ENCODE measurements at regions not wholly inside any gene's neighbourhood (a gene's known extent, or its start where the extent isn't known, plus 50 kb on each side); places are given as distances from the start of the nearest gene placed in this dataset.
A peak's percentile ranks its signal among the peaks of the same experiment; 100 is the strongest.

DNA sequence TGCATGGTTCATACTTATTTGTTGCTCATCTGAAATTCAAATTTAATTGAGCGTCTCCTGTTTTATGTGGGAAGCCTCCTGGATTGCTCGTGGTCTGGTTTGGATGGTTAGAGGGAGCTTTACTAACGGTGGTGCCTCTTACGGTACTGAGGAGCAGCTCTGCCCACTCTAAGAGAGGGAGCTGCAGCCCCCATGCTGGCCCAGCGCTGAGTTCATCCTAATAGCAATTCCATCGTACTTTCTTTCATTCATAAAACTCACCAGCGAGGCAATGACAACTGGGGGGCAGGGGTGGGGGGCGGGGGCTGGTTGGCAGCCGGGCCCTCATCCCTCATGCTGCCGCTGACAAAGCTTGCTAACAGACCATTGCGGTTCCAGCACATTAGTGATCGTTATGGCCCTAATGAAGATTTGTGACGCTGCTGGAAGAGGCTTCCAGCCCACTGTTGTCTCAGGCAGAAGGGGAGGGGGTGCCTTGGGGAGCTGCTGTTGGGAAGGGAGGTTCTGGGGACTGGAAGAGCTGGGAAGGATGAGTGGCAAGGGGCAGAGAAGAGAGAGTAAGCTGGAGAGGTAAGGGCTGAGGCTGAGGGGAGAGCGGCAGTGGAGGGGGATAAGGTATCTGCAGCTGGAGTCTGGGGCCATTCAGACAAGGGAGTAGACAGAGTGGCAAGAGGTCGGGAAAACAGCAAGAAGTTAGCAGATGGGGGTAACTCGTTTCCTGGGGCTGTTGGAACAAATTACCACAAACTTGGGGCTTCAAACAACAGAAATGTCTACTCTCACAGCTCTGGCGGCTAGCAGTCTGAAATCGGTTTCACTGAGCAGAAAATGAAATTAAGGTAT lies 238.1 kb downstream of the LPIN1 start:
- no peak for ATAC-seq (replicated peaks)
- H3K36me3 Mint-ChIP-seq (ENCODE audit: low read depth) = no peaks in the 10 kb centered on the region
- H3K27ac Mint-ChIP-seq = no peak overlapping the region
- no peaks in the 10 kb centered on the region for H3K4me1 Mint-ChIP-seq
- H3K9me3 Mint-ChIP-seq = no peaks in the 10 kb centered on the region
- H3K27me3 Mint-ChIP-seq = peaks cover 4% of the 10 kb centered on the region
- H3K4me3 Mint-ChIP-seq = no peak overlapping the region

GRCh38 chr2:11985817-11986566 lies 239.6 kb downstream of the LPIN1 start:
- ATAC-seq (replicated peaks) = no peak
- no peaks in the 10 kb centered on the region for H3K4me1 Mint-ChIP-seq
- no peaks in the 10 kb centered on the region for H3K36me3 Mint-ChIP-seq (ENCODE audit: low read depth)
- no peaks in the 10 kb centered on the region for H3K9me3 Mint-ChIP-seq
- no peak overlapping the region for H3K4me3 Mint-ChIP-seq
- H3K27me3 Mint-ChIP-seq = peaks cover 3% of the 10 kb centered on the region
- H3K27ac Mint-ChIP-seq = no peak overlapping the region

- H3K9me3 Mint-ChIP-seq = no peaks in the 10 kb centered on the region
- H3K36me3 Mint-ChIP-seq (ENCODE audit: low read depth) = no peaks in the 10 kb centered on the region
- H3K4me3 Mint-ChIP-seq = no peak overlapping the region
- ATAC-seq (replicated peaks) = no peak
- no peaks in the 10 kb centered on the region for H3K4me1 Mint-ChIP-seq
- no peak overlapping the region for H3K27ac Mint-ChIP-seq
- peaks cover 6% of the 10 kb centered on the region for H3K27me3 Mint-ChIP-seq
These were observed 240.7 kb downstream of the LPIN1 start for GRCh38 chr2:11987151-11987550.

GRCh38 chr2:11988691-11989353 lies 242.4 kb downstream of the LPIN1 start:
- Mint-ChIP-seq H3K9me3 (no peaks in the 10 kb centered on the region), H3K4me1 (no peaks in the 10 kb centered on the region), H3K27ac (no peak overlapping the region), H3K27me3 (peaks cover 14% of the 10 kb centered on the region), H3K36me3 (ENCODE audit: low read depth) (no peaks in the 10 kb centered on the region), H3K4me3 (no peak overlapping the region)
- ATAC-seq (replicated peaks) = no peak

GRCh38 chr2:11989354-11989703 lies 242.9 kb downstream of the LPIN1 start:
- H3K9me3 Mint-ChIP-seq = no peaks in the 10 kb centered on the region
- H3K27me3 Mint-ChIP-seq = peaks cover 15% of the 10 kb centered on the region
- no peaks in the 10 kb centered on the region for H3K36me3 Mint-ChIP-seq (ENCODE audit: low read depth)
- H3K4me1 Mint-ChIP-seq = no peaks in the 10 kb centered on the region
- H3K4me3 Mint-ChIP-seq = no peak overlapping the region
- no peak overlapping the region for H3K27ac Mint-ChIP-seq
- no peak for ATAC-seq (replicated peaks)

- H3K27ac Mint-ChIP-seq = no peak overlapping the region
- H3K36me3 Mint-ChIP-seq (ENCODE audit: low read depth) = no peaks in the 10 kb centered on the region
- no peak for ATAC-seq (replicated peaks)
- H3K9me3 Mint-ChIP-seq = no peaks in the 10 kb centered on the region
- H3K4me3 Mint-ChIP-seq = no peak overlapping the region
- no peaks in the 10 kb centered on the region for H3K4me1 Mint-ChIP-seq
- peaks cover 12% of the 10 kb centered on the region for H3K27me3 Mint-ChIP-seq
These were observed 244.1 kb downstream of the LPIN1 start for GRCh38 chr2:11990576-11990975.

DNA sequence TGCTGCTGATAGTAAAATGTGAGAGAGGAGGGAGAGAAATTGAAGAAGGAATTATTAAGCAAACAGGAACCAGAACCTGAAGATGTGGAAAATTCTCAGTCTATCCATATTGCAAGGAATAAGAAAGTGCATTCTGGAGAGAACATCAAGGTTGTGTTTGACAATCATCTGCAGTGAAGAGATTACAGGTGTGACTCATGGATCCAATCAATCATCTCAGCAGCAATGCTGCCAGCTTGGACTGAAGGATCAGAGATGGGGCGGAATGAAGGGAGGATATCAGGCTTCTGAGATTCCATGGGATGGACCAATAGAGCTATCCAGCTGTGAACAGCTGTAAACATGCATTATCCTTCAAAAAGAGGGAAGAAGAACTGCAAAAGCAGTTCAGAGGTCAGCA lies 247.3 kb downstream of the LPIN1 start:
- ATAC-seq (replicated peaks) = no peak
- Mint-ChIP-seq H3K27me3 (peaks cover 12% of the 10 kb centered on the region), H3K4me3 (no peak overlapping the region), H3K36me3 (ENCODE audit: low read depth) (no peaks in the 10 kb centered on the region), H3K4me1 (no peaks in the 10 kb centered on the region), H3K27ac (no peak overlapping the region), H3K9me3 (no peaks in the 10 kb centered on the region)

- H3K27me3 Mint-ChIP-seq = peaks cover 21% of the 10 kb centered on the region
- H3K4me3 Mint-ChIP-seq = no peak overlapping the region
- no peak overlapping the region for H3K27ac Mint-ChIP-seq
- no peaks in the 10 kb centered on the region for H3K36me3 Mint-ChIP-seq (ENCODE audit: low read depth)
- no peaks in the 10 kb centered on the region for H3K9me3 Mint-ChIP-seq
- no peak for ATAC-seq (replicated peaks)
- no peaks in the 10 kb centered on the region for H3K4me1 Mint-ChIP-seq
These were observed 249.0 kb downstream of the LPIN1 start for GRCh38 chr2:11995456-11995855.

DNA sequence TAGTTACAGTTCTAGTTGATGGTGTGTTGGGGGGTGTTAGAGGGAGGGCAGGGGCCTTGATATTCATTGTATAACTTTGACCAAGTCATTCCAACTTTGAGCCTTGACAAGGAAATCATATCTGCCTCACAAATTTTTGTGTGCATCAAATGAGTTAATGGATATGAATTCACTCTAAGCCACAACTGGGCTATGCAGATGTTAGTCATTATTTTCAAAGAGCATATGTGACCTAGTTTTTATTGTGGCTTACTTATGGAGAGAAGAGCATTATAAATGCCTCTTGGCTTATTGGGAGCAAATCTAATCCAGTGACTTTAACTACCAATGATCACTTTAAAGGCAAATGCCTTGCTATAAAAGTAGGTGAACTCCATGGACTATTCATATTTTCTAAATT lies 250.2 kb downstream of the LPIN1 start:
- H3K9me3 Mint-ChIP-seq = peaks cover 4% of the 10 kb centered on the region
- no peaks in the 10 kb centered on the region for H3K4me1 Mint-ChIP-seq
- H3K4me3 Mint-ChIP-seq = no peak overlapping the region
- no peak overlapping the region for H3K27ac Mint-ChIP-seq
- H3K27me3 Mint-ChIP-seq = peaks cover 32% of the 10 kb centered on the region
- peak; percentile 79 for ATAC-seq (replicated peaks)
- no peaks in the 10 kb centered on the region for H3K36me3 Mint-ChIP-seq (ENCODE audit: low read depth)

- Mint-ChIP-seq H3K4me1 (no peaks in the 10 kb centered on the region), H3K9me3 (peaks cover 4% of the 10 kb centered on the region), H3K27me3 (peaks cover 32% of the 10 kb centered on the region), H3K4me3 (no peak overlapping the region), H3K36me3 (ENCODE audit: low read depth) (no peaks in the 10 kb centered on the region), H3K27ac (no peak overlapping the region)
- peak; percentile 86 for ATAC-seq (replicated peaks)
These were observed 250.7 kb downstream of the LPIN1 start for GRCh38 chr2:11997142-11997541.

GRCh38 chr2:11998218-11998617 lies 251.8 kb downstream of the LPIN1 start:
- peak; percentile 44 for ATAC-seq (replicated peaks)
- H3K27me3 Mint-ChIP-seq = peaks cover 39% of the 10 kb centered on the region

GRCh38 chr2:11998626-11999378 lies 252.4 kb downstream of the LPIN1 start:
- Mint-ChIP-seq H3K27ac (no peak overlapping the region), H3K9me3 (peaks cover 4% of the 10 kb centered on the region), H3K4me3 (no peak overlapping the region), H3K36me3 (ENCODE audit: low read depth) (no peaks in the 10 kb centered on the region), H3K27me3 (peaks cover 36% of the 10 kb centered on the region), H3K4me1 (no peaks in the 10 kb centered on the region)
- peak; percentile 37 for ATAC-seq (replicated peaks)

More at GRCh38 chr2:11998218-11998617, 251.8 kb downstream of the LPIN1 start:
- Mint-ChIP-seq H3K36me3 (ENCODE audit: low read depth) (no peaks in the 10 kb centered on the region), H3K4me3 (no peak overlapping the region), H3K4me1 (no peaks in the 10 kb centered on the region), H3K9me3 (peaks cover 4% of the 10 kb centered on the region), H3K27ac (no peak overlapping the region)

DNA sequence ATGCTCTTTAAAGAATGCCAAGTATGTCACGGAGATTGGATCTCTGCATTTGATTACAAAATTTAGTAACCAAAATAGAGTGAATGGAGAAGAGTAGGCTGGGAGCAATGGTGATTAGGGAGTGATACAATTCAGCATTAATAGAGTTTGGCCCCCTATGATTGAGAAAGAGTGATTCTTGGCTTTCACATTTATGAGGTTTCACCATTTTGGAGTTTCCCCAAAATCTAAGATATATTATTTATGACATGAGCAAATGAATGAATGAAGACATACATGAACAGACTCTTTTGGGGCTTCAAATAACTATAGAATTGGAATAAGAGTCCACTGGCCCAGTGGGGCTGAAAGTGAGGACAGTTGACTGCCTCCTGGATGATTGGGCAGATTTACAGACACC lies 255.2 kb downstream of the LPIN1 start:
- H3K36me3 Mint-ChIP-seq (ENCODE audit: low read depth) = no peaks in the 10 kb centered on the region
- peaks cover 4% of the 10 kb centered on the region for H3K9me3 Mint-ChIP-seq
- peaks cover 35% of the 10 kb centered on the region for H3K27me3 Mint-ChIP-seq
- no peak overlapping the region for H3K4me3 Mint-ChIP-seq
- no peak for ATAC-seq (replicated peaks)
- H3K4me1 Mint-ChIP-seq = no peaks in the 10 kb centered on the region
- no peak overlapping the region for H3K27ac Mint-ChIP-seq

DNA sequence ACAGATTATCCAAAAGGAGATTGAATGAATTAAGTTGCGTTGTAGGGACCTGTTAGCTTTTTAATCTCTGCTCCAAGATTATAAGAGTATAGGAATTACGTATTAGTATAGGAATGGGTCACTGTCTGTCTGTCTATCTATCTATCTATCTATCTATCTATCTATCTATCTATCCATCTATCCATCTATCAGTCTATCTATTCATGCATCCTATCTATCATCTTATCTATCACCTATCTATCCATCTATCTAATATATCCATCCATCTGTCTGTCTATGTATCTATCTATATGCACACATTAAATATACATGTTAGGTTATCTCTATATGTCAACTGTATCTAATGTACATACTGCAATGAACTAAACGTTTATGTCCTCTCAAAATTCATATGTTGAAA lies 255.8 kb downstream of the LPIN1 start:
- Mint-ChIP-seq H3K4me3 (no peak overlapping the region), H3K36me3 (ENCODE audit: low read depth) (no peaks in the 10 kb centered on the region), H3K9me3 (peaks cover 4% of the 10 kb centered on the region), H3K27ac (no peak overlapping the region), H3K4me1 (no peaks in the 10 kb centered on the region), H3K27me3 (peaks cover 37% of the 10 kb centered on the region)
- ATAC-seq (replicated peaks) = no peak
